Breast epithelium (tissue), 4 donors: ENCODE measurements at regions not wholly inside any gene's neighbourhood (a gene's known extent, or its start where the extent isn't known, plus 50 kb on each side); places are given as distances from the start of the nearest gene placed in this dataset.

Source experiments
- DNase-seq, 2 donors: peaks; one replicate each; pipeline ENCODE4 v3.0.0-alpha.2; 2019; ENCODE audit warnings: low spot score in 2 of 2
- H3K27ac ChIP-seq, 2 donors: fragments of 200-600 bp; sonication (generic) in 1 of 2; one replicate each; pipeline ENCODE4 v1.5.1; 2016 to 2019; ENCODE audit warnings: mild to moderate bottlenecking in 1 of 2
- H3K27me3 ChIP-seq, 2 donors: fragments of 200-600 bp; sonication (generic) in 1 of 2; one replicate each; pipeline versions ENCODE4 v1.5.1 to v1.6.0; 2017 to 2019; ENCODE audit warnings: control low read depth in 1 of 2, mild to moderate bottlenecking in 1 of 2
- H3K36me3 ChIP-seq: fragments of 200-600 bp; one replicate; pipeline ENCODE4 v1.5.1; 2019
- H3K4me1 ChIP-seq, 2 donors: fragments of 200-600 bp; sonication (generic); one replicate each; pipeline ENCODE4 v1.5.1; 2016 to 2019; ENCODE audit warnings: control low read depth in 1 of 2
- H3K4me3 ChIP-seq, 3 donors: fragments of 200-600 bp; sonication (generic); 1 replicate in 2 of 3; 2 replicates in 1 of 3; pipeline ENCODE4 v1.5.1; 2016 to 2019; ENCODE audit warnings: mild to moderate bottlenecking in 3 of 3, moderate library complexity in 2 of 3
- H3K9me3 ChIP-seq, 2 donors: fragments of 200-600 bp; sonication (generic) in 1 of 2; one replicate each; pipeline ENCODE4 v1.5.1; 2016 to 2019; ENCODE audit warnings: control low read depth in 1 of 2
- POLR2A ChIP-seq: fragments of 450-650 bp; IDR thresholded peaks from one replicate; pipeline ENCODE4 v1.6.1; 2016; ENCODE audit warnings: antibody characterized with exemption, mild to moderate bottlenecking, moderate library complexity
- POLR2AphosphoS5 ChIP-seq, 3 donors: sonication (generic); formaldehyde crosslinking; IDR thresholded peaks; one replicate each; pipeline ENCODE4 v1.6.1; 2017; ENCODE audit warnings: antibody characterized with exemption in 3 of 3
- intact Hi-C: fragments of 100-400 bp; cut with DNase I; formaldehyde crosslinking; loops from one replicate; pipeline ENCODE4 v1.15.1; 2023; ENCODE audit warnings: low total_unique reads
- TF ChIP-seq, protein P1 (sequence below), 3 donors: fragments of 450-650 bp; IDR thresholded peaks; one replicate each; pipeline ENCODE4 v1.5.1; 2016 to 2017; ENCODE audit warnings: antibody characterized with exemption in 3 of 3, mild to moderate bottlenecking in 3 of 3, moderate library complexity in 3 of 3

DNA sequence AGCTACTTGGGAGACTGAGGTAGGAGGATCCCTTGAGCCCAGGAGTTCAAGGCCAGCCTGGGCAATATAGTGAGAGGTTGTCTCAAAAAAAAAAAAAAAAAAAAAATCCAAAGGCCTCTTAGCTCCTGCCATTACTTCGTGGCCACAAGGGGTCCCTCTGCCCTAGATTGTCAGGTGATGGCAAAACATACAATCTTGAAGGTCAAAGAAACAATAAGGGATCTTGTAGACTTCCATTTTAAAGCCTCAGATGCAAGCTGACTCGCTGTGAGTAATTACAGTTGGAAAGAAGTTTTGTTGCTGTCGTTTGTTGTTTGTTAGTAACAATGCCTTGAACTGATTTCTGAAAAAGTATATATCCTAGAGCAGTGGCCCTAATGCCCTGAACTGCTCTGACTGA, 55.9 kb upstream of the PLCL2 start:
- H3K4me3 ChIP-seq = no peak overlapping the region
- TF ChIP-seq, protein P1, sequence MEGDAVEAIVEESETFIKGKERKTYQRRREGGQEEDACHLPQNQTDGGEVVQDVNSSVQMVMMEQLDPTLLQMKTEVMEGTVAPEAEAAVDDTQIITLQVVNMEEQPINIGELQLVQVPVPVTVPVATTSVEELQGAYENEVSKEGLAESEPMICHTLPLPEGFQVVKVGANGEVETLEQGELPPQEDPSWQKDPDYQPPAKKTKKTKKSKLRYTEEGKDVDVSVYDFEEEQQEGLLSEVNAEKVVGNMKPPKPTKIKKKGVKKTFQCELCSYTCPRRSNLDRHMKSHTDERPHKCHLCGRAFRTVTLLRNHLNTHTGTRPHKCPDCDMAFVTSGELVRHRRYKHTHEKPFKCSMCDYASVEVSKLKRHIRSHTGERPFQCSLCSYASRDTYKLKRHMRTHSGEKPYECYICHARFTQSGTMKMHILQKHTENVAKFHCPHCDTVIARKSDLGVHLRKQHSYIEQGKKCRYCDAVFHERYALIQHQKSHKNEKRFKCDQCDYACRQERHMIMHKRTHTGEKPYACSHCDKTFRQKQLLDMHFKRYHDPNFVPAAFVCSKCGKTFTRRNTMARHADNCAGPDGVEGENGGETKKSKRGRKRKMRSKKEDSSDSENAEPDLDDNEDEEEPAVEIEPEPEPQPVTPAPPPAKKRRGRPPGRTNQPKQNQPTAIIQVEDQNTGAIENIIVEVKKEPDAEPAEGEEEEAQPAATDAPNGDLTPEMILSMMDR (IDR thresholded peaks at IDR 0.05) = no peak
- H3K27ac ChIP-seq = no peak overlapping the region
- no peaks in the 10 kb centered on the region for H3K9me3 ChIP-seq
- no peaks in the 10 kb centered on the region for H3K4me1 ChIP-seq
- H3K27me3 ChIP-seq = no peaks in the 10 kb centered on the region
- intact Hi-C loops = no loop called here
- H3K36me3 ChIP-seq = no peaks in the 10 kb centered on the region
- no peak for DNase-seq

DNA sequence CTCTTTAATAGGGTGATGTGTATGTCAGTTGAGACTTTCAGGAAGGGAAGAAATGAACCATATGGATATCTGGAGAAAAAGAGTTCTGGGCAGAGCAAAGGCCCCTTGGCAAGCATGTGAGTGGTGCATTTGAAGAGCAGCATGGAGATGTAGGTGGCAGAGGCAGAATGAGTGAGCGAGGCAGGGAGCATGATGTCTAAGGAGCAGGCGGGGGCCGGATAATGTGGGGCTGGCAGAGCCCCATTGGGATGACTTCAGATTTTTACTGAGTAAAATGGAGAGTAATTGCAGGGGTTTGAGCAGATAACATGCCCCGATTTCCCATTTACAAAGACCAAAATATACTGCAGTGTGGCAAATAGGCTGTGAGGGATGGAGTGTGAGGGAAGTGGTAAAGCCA, 52.9 kb upstream of the PLCL2 start:
- no peaks in the 10 kb centered on the region for H3K9me3 ChIP-seq
- TF ChIP-seq POLR2A = no peak
- intact Hi-C loops = no loop called here
- H3K4me1 ChIP-seq = no peaks in the 10 kb centered on the region
- no peaks in the 10 kb centered on the region for H3K36me3 ChIP-seq
- no peak for DNase-seq
- H3K27me3 ChIP-seq = no peaks in the 10 kb centered on the region
- no peak overlapping the region for H3K27ac ChIP-seq
- H3K4me3 ChIP-seq = no peak overlapping the region

DNA sequence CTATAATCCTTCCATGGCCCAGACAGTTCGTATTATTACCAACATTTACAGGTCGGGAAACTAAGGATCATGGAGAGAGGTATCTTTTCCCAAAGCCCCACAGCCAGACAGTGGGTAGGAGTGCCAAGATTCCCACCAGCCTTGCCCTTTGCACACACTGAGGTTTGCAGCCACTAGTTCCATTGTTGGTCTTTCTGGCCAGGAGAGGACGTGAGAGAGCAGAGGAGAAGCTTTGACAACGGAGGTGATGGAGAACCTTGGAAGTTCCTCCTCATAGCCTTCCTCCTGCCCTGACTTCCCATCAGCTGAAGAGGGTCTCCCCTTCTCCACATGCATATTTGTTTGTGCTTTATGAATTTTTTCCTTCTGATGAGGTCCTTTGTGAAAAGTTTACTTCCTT, 50.5 kb upstream of the PLCL2 start:
- Histone ChIP-seq H3K4me3 (no peak overlapping the region), H3K4me1 (no peaks in the 10 kb centered on the region), H3K27ac (no peak overlapping the region), H3K36me3 (no peaks in the 10 kb centered on the region), H3K9me3 (no peaks in the 10 kb centered on the region), H3K27me3 (no peaks in the 10 kb centered on the region)
- intact Hi-C loops = no loop called here
- no peak for DNase-seq
- TF ChIP-seq, protein P1 (IDR thresholded peaks at IDR 0.05) = no peak
- no peak for TF ChIP-seq POLR2AphosphoS5 (IDR thresholded peaks at IDR 0.05)

DNA sequence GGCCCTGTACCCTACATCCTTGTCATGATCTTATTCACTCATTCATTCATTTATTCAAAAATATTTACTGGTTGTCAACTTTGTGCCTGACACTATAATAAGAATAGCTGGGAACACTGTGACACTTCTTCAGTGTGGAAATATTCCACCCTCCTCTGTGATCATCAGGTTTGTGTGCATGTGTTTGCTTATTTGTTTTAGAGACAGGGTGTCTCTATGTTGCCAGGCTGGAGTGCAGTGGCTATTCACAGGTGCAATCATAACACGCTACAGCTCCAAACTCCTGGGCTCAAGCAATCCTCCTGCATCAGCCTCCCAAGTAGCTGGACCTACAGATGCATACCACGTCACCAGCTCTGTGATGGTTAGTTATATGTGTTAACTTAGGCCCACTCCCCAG, 50.0 kb upstream of the PLCL2 start:
- TF ChIP-seq POLR2AphosphoS5 (IDR thresholded peaks at IDR 0.05) = no peak

More for the DNA sequence above, 50.0 kb upstream of the PLCL2 start:
- Histone ChIP-seq H3K4me3 (no peak overlapping the region), H3K4me1 (no peaks in the 10 kb centered on the region), H3K27ac (no peak overlapping the region), H3K9me3 (no peaks in the 10 kb centered on the region), H3K36me3 (no peaks in the 10 kb centered on the region), H3K27me3 (no peaks in the 10 kb centered on the region)
- no peak for DNase-seq
- intact Hi-C loops = no loop called here
